ENCODE measurements at regions not wholly inside any gene's neighbourhood (a gene's known extent, or its start where the extent isn't known, plus 50 kb on each side); places are given as distances from the start of the nearest gene placed in this dataset.

GRCh38 chr2:188865681-188866080 lies 108.5 kb upstream of the COL3A1 start:
- TF ChIP-seq POLR2A (IDR thresholded peaks at IDR 0.05) (no peak), CTCF (IDR thresholded peaks at IDR 0.05) (no peak)
